GM18499 (cell line): ENCODE measurements at regions not wholly inside any gene's neighbourhood (a gene's known extent, or its start where the extent isn't known, plus 50 kb on each side); places are given as distances from the start of the nearest gene placed in this dataset.

Experiments used
- ATAC-seq: cut with Tn5 transposase; IDR thresholded peaks from one replicate; pipeline ENCODE4 v1.9.1; 2021; ENCODE audit warnings: moderate number of reproducible peaks; ENCODE audit not compliant: insufficient read depth, unreplicated experiment

GRCh38 chr3:3633761-3634160, 165.5 kb upstream of the LRRN1 start:
- no peak for ATAC-seq

- ATAC-seq = no peak
Measured at GRCh38 chr3:3632449-3632848, 166.8 kb upstream of the LRRN1 start.

GRCh38 chr3:3631114-3631513, 168.1 kb upstream of the LRRN1 start:
- no peak for ATAC-seq

GRCh38 chr3:3629911-3630310, 169.3 kb upstream of the LRRN1 start:
- ATAC-seq = no peak

GRCh38 chr3:3628676-3629328, 170.4 kb upstream of the LRRN1 start:
- ATAC-seq = peak; percentile 80

- no peak for ATAC-seq
Measured at GRCh38 chr3:3627114-3627513, 172.1 kb upstream of the LRRN1 start.

- ATAC-seq = no peak
Measured at GRCh38 chr3:3625544-3626271, 173.5 kb upstream of the LRRN1 start.

- no peak for ATAC-seq
Measured at GRCh38 chr3:3619815-3620214, 179.4 kb upstream of the LRRN1 start.

- ATAC-seq = no peak
Measured at GRCh38 chr3:3618623-3619022, 180.6 kb upstream of the LRRN1 start.

GRCh38 chr3:3615533-3615932, 183.7 kb upstream of the LRRN1 start:
- no peak for ATAC-seq

GRCh38 chr3:3610581-3611298, 188.5 kb upstream of the LRRN1 start:
- ATAC-seq = no peak

GRCh38 chr3:3606321-3606720, 192.9 kb upstream of the LRRN1 start:
- no peak for ATAC-seq

- ATAC-seq = no peak
Measured at GRCh38 chr3:3605226-3605625, 194.0 kb upstream of the LRRN1 start.

GRCh38 chr3:3603351-3603750, 195.9 kb upstream of the LRRN1 start:
- no peak for ATAC-seq

GRCh38 chr3:3600665-3601340, 198.4 kb upstream of the LRRN1 start:
- ATAC-seq = no peak

- no peak for ATAC-seq
Measured at GRCh38 chr3:3599016-3599415, 200.2 kb upstream of the LRRN1 start.

GRCh38 chr3:3594986-3595385, 204.2 kb upstream of the LRRN1 start:
- no peak for ATAC-seq

GRCh38 chr3:3589715-3590130, 209.5 kb upstream of the LRRN1 start:
- ATAC-seq = peak; percentile 53

- ATAC-seq = no peak
Measured at GRCh38 chr3:3587647-3587972, 211.6 kb upstream of the LRRN1 start.

- no peak for ATAC-seq
Measured at GRCh38 chr3:3586843-3587646, 212.2 kb upstream of the LRRN1 start.
